OCI-LY7 (cell line): ENCODE measurements at regions not wholly inside any gene's neighbourhood (a gene's known extent, or its start where the extent isn't known, plus 50 kb on each side); places are given as distances from the start of the nearest gene placed in this dataset.

Source experiments
- EZH2phosphoT487 ChIP-seq: fragments of 200-600 bp; sonication (generic); IDR thresholded peaks from 2 replicates; pipeline ENCODE4 v1.6.1; 2018; ENCODE audit warnings: low read depth, borderline replicate concordance, mild to moderate bottlenecking, mixed run types, antibody characterized with exemption, low read length, moderate library complexity, mixed read lengths
- TF ChIP-seq, protein P1 (sequence below): fragments of 200-600 bp; sonication (generic); conservative IDR thresholded peaks from 2 replicates; pipeline ENCODE4 v1.5.1; 2014; ENCODE audit warnings: mild to moderate bottlenecking, antibody characterized with exemption, low read length, moderate library complexity, mixed read lengths

DNA sequence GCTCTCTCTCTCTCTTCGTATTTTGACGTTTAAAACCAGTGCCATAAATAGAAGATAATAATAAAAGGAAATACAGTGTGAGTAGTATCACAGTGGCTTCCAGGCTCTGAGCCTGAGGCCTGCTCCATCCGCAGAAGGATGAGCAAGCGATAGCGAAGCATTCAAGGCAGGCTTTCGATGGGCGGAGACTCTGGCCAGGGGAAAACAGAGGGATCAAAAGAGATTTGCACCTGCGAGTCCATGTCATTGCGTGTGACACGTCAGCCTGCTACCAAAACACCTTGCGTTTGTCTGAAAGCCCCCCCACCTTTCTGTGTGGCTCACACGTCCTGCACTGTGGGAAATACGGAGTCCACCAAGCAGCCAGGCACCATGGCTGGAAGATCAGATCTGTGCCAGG lies 377.3 kb upstream of the SULF2 start:
- TF ChIP-seq, protein P1, sequence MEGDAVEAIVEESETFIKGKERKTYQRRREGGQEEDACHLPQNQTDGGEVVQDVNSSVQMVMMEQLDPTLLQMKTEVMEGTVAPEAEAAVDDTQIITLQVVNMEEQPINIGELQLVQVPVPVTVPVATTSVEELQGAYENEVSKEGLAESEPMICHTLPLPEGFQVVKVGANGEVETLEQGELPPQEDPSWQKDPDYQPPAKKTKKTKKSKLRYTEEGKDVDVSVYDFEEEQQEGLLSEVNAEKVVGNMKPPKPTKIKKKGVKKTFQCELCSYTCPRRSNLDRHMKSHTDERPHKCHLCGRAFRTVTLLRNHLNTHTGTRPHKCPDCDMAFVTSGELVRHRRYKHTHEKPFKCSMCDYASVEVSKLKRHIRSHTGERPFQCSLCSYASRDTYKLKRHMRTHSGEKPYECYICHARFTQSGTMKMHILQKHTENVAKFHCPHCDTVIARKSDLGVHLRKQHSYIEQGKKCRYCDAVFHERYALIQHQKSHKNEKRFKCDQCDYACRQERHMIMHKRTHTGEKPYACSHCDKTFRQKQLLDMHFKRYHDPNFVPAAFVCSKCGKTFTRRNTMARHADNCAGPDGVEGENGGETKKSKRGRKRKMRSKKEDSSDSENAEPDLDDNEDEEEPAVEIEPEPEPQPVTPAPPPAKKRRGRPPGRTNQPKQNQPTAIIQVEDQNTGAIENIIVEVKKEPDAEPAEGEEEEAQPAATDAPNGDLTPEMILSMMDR, result no peak
- TF ChIP-seq EZH2phosphoT487, result no peak
